GM19463 (cell line): ENCODE measurements at regions not wholly inside any gene's neighbourhood (a gene's known extent, or its start where the extent isn't known, plus 50 kb on each side); places are given as distances from the start of the nearest gene placed in this dataset.
"Not testable (repeated sequence)": the region's sequence is repeated elsewhere in the genome, so short reads cannot be mapped to it uniquely, and the experiment has no call there.

Source experiments
- ATAC-seq: cut with Tn5 transposase; IDR thresholded peaks from one replicate; pipeline ENCODE4 v1.9.1; 2021; ENCODE audit warnings: mild to moderate bottlenecking, moderate library complexity; ENCODE audit not compliant: unreplicated experiment

GRCh38 chr6:4224067-4224978 is 88.9 kb upstream of the ECI2 start:
- ATAC-seq = no peak

- no peak for ATAC-seq
Measured at GRCh38 chr6:4220558-4220957, 85.2 kb upstream of the ECI2 start.

GRCh38 chr6:4218619-4219317 is 83.4 kb upstream of the ECI2 start:
- not testable (repeated sequence) for ATAC-seq

- no peak for ATAC-seq
Measured at GRCh38 chr6:4212588-4212987, 77.2 kb upstream of the ECI2 start.

GRCh38 chr6:4210629-4211419 is 75.4 kb upstream of the ECI2 start:
- ATAC-seq = no peak

GRCh38 chr6:4209196-4209595 is 73.8 kb upstream of the ECI2 start:
- no peak for ATAC-seq

GRCh38 chr6:4208158-4208557 is 72.8 kb upstream of the ECI2 start:
- ATAC-seq = no peak

- not testable (repeated sequence) for ATAC-seq
Measured at GRCh38 chr6:4203642-4204417, 68.5 kb upstream of the ECI2 start.

- no peak for ATAC-seq
Measured at GRCh38 chr6:4192627-4193026, 57.3 kb upstream of the ECI2 start.

GRCh38 chr6:4192173-4192572 is 56.8 kb upstream of the ECI2 start:
- ATAC-seq = no peak

- ATAC-seq = no peak
Measured at GRCh38 chr6:4191271-4191721, 55.9 kb upstream of the ECI2 start.

GRCh38 chr6:4189249-4189648 is 53.9 kb upstream of the ECI2 start:
- ATAC-seq = no peak

- ATAC-seq = no peak
Measured at GRCh38 chr6:4188801-4189200, 53.4 kb upstream of the ECI2 start.

GRCh38 chr6:4187480-4187879 is 52.1 kb upstream of the ECI2 start:
- ATAC-seq = no peak

- no peak for ATAC-seq
Measured at GRCh38 chr6:4186385-4186784, 51.0 kb upstream of the ECI2 start.

- no peak for ATAC-seq
Measured at GRCh38 chr6:4185846-4186245, 50.5 kb upstream of the ECI2 start.

GRCh38 chr6:4185419-4185818 is 50.0 kb upstream of the ECI2 start:
- ATAC-seq = no peak
